A673 (cell line): ENCODE measurements at regions not wholly inside any gene's neighbourhood (a gene's known extent, or its start where the extent isn't known, plus 50 kb on each side); places are given as distances from the start of the nearest gene placed in this dataset.

ENCODE experiments used
- BruUV-seq: library from RNA; stranded (reverse); fragments of 400-500 nt; replicated peaks from 2 replicates; lab custom pipeline; 2021; lab: Mats Ljungman, UMichigan
- CTCF ChIA-PET: fragments of 300-600 bp; sonication (Branson Sonifier 250); formaldehyde crosslinking; loops from one replicate; lab custom pipeline; 2022; ENCODE audit warnings: antibody characterized with exemption; lab: Charles Lee
- POLR2A ChIA-PET: fragments of 300-600 bp; sonication (Branson Sonifier 250); formaldehyde crosslinking; loops from one replicate; lab custom pipeline; 2022; ENCODE audit warnings: antibody characterized with exemption; ENCODE audit not compliant: low non-redundant PET; lab: Charles Lee
- DNase-seq: peaks from one replicate; pipeline ENCODE4 v3.0.0-alpha.2; 2015; ENCODE audit warnings: low spot score
- H3K27ac ChIP-seq: fragments of 200-600 bp; sonication (generic); 2 replicates; pipeline ENCODE4 v1.5.1; 2016; ENCODE audit warnings: mixed run types, low read depth, mild to moderate bottlenecking, mixed read lengths, antibody characterized with exemption, low read length; ENCODE audit not compliant: poor library complexity, severe bottlenecking
- H3K27me3 ChIP-seq: fragments of 200-600 bp; sonication (generic); replicated peaks from 2 replicates; pipeline ENCODE4 v1.6.1; 2017; ENCODE audit warnings: mixed run types, low read depth, mild to moderate bottlenecking, mixed read lengths, antibody characterized with exemption, low read length; ENCODE audit not compliant: insufficient read depth, poor library complexity
- H3K36me3 ChIP-seq: fragments of 200-600 bp; sonication (generic); 2 replicates; pipeline ENCODE4 v1.6.1; 2016; ENCODE audit warnings: mixed run types, mild to moderate bottlenecking, mixed read lengths, antibody characterized with exemption, low read length; ENCODE audit not compliant: insufficient read depth, poor library complexity, severe bottlenecking
- H3K4me1 ChIP-seq: fragments of 200-600 bp; sonication (generic); 2 replicates; pipeline ENCODE4 v1.6.1; 2017; ENCODE audit warnings: mixed run types, mild to moderate bottlenecking, mixed read lengths, antibody characterized with exemption, low read length; ENCODE audit not compliant: insufficient read depth, poor library complexity, severe bottlenecking
- H3K4me3 ChIP-seq: fragments of 200-600 bp; sonication (generic); 2 replicates; pipeline ENCODE4 v1.5.1; 2016; ENCODE audit warnings: low read depth, mixed run types, mild to moderate bottlenecking, mixed read lengths, low read length; ENCODE audit not compliant: poor library complexity, severe bottlenecking
- H3K9me3 ChIP-seq: fragments of 200-600 bp; sonication (generic); 2 replicates; pipeline ENCODE4 v1.6.1; 2016; ENCODE audit warnings: mixed run types, low read depth, mild to moderate bottlenecking, mixed read lengths, antibody characterized with exemption, low read length; ENCODE audit not compliant: poor library complexity, severe bottlenecking
- EZH2 ChIP-seq: fragments of 200-600 bp; sonication (generic); IDR thresholded peaks from 2 replicates; pipeline ENCODE4 v1.6.1; 2017; ENCODE audit warnings: borderline replicate concordance, low read depth, mild to moderate bottlenecking, mixed read lengths, antibody characterized with exemption, low read length; ENCODE audit not compliant: poor library complexity, severe bottlenecking
- intact Hi-C: fragments of 100-400 bp; cut with micrococcal nuclease; formaldehyde crosslinking; loops from one replicate; pipeline ENCODE4 v1.10.0; 2022; ENCODE audit not compliant: unreplicated experiment
- TF ChIP-seq, protein P1 (sequence below): fragments of 300-800, 200-600 bp; sonication (generic); conservative IDR thresholded peaks from 2 replicates; pipeline ENCODE4 v1.5.1; 2017; ENCODE audit warnings: low read depth, mild to moderate bottlenecking, antibody characterized with exemption, low read length, moderate library complexity, mixed read lengths

DNA sequence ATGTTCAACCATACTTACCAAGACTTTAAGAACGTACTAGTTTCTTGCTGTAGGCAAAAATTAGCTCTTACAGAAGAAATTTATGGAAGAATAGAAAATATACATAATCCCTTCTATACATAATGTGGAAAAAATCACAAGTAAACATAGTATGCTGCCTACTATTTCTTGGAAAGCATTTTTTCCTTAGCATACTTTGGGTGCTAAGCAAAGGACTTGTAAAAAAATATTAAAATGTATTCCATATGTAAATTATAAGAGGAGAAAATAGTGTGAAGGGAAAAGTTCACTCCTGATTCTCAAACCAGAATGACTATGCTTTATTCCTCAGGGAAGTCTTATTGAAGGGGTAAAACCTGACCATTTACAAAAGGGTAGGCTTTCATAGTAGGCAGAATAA is 243.8 kb upstream of the VLDLR start:
- no peak overlapping the region for H3K27ac ChIP-seq
- CTCF ChIA-PET: no interaction called here
- BruUV-seq: no TSS peak
- no peak overlapping the region for H3K4me3 ChIP-seq
- H3K9me3 ChIP-seq: no peaks in the 10 kb centered on the region
- H3K4me1 ChIP-seq: no peaks in the 10 kb centered on the region
- no peak for DNase-seq
- no peak for TF ChIP-seq EZH2
- TF ChIP-seq, protein P1, sequence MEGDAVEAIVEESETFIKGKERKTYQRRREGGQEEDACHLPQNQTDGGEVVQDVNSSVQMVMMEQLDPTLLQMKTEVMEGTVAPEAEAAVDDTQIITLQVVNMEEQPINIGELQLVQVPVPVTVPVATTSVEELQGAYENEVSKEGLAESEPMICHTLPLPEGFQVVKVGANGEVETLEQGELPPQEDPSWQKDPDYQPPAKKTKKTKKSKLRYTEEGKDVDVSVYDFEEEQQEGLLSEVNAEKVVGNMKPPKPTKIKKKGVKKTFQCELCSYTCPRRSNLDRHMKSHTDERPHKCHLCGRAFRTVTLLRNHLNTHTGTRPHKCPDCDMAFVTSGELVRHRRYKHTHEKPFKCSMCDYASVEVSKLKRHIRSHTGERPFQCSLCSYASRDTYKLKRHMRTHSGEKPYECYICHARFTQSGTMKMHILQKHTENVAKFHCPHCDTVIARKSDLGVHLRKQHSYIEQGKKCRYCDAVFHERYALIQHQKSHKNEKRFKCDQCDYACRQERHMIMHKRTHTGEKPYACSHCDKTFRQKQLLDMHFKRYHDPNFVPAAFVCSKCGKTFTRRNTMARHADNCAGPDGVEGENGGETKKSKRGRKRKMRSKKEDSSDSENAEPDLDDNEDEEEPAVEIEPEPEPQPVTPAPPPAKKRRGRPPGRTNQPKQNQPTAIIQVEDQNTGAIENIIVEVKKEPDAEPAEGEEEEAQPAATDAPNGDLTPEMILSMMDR: no peak
- no peaks in the 10 kb centered on the region for H3K36me3 ChIP-seq
- intact Hi-C loops: no loop called here
- POLR2A ChIA-PET: no interaction called here
- peaks cover 10% of the 10 kb centered on the region for H3K27me3 ChIP-seq

DNA sequence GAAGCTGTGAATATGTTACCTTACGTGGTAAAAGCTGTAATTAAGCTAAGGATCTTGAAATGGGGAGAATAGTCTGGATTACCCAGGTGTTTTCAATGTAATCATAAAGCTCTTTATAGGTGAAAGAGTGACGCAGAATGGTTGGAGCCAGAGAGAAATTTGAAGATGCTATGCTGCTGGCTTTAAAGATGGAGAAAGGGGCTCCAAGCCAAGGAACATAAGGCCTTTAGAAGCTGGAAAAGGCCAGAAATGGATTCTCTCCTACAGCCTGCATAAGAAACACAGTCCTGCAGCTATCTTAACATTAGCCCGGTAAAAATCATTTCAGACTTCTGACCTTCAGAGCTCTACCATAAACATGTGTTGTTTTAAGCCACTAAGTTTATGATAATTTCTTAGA is 243.3 kb upstream of the VLDLR start:
- no peak for TF ChIP-seq EZH2
- TF ChIP-seq, protein P1: no peak
- H3K4me1 ChIP-seq: no peaks in the 10 kb centered on the region
- DNase-seq: no peak
- ChIA-PET CTCF (no interaction called here), POLR2A (no interaction called here)
- no peaks in the 10 kb centered on the region for H3K36me3 ChIP-seq
- no peak overlapping the region for H3K27ac ChIP-seq
- intact Hi-C loops: no loop called here
- H3K9me3 ChIP-seq: no peaks in the 10 kb centered on the region
- no peak overlapping the region for H3K4me3 ChIP-seq
- peaks cover 10% of the 10 kb centered on the region for H3K27me3 ChIP-seq
- BruUV-seq: no TSS peak

DNA sequence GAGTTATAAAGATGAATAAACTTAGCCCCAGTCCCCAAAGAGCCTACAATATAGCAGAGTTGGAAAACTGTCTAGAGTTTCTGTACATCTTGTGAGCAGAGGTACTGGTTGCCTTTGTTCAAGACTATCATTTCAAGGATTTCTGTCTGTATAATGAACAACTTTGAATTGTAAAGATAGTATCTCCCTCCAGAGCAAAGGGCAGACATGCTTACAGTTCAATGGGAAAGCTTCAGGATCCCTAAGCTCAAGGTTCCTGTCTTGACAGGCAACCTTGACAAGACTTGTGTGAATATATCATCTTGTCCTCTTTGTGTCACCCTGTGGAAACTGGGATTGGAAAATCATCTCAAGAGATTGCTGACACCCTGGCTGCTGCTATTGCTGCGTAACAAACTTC is 242.8 kb upstream of the VLDLR start:
- Histone ChIP-seq H3K4me1 (no peaks in the 10 kb centered on the region), H3K27me3 (peaks cover 10% of the 10 kb centered on the region), H3K27ac (no peak overlapping the region), H3K9me3 (no peaks in the 10 kb centered on the region), H3K36me3 (no peaks in the 10 kb centered on the region), H3K4me3 (no peak overlapping the region)
- POLR2A ChIA-PET: no interaction called here
- CTCF ChIA-PET: no interaction called here
- DNase-seq: no peak
- TF ChIP-seq, protein P1: no peak
- TF ChIP-seq EZH2: no peak
- no TSS peak for BruUV-seq
- intact Hi-C loops: no loop called here
